ENCODE measurements at regions not wholly inside any gene's neighbourhood (a gene's known extent, or its start where the extent isn't known, plus 50 kb on each side); places are given as distances from the start of the nearest gene placed in this dataset.
A peak's percentile ranks its signal among the peaks of the same experiment; 100 is the strongest.

DNA sequence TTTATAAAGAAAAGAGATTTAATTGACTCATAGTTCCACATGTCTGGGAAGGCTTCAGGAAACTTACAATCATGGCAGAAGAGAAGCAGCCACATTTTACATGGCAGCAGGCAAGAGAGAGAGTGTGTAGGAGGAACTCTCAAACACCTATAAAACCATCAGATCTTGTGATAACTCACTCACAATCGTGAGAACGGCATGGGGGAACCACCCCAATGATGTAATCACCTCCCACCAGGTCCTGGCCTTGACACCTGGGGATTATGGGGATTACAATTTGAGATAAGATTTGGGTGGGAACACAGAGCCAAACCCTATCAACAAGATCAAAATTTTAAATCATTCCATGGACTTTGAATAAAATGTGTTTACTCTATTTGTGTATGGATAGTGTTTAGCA, 575.6 kb downstream of the ADCYAP1 start:
- Histone ChIP-seq H3K4me1 (no peaks in the 10 kb centered on the region), H3K4me3 (no peak overlapping the region), H3K36me3 (no peaks in the 10 kb centered on the region), H3K9me3 (no peaks in the 10 kb centered on the region), H3K27ac (no peak overlapping the region), H3K27me3 (no peaks in the 10 kb centered on the region)
- intact Hi-C loops (cut with DNase I; ENCODE audit: low total_unique reads), result no loop called here
- no peak for DNase-seq
- TF ChIP-seq POLR2A (IDR thresholded peaks at IDR 0.05), result no peak
- TF ChIP-seq, protein P1, sequence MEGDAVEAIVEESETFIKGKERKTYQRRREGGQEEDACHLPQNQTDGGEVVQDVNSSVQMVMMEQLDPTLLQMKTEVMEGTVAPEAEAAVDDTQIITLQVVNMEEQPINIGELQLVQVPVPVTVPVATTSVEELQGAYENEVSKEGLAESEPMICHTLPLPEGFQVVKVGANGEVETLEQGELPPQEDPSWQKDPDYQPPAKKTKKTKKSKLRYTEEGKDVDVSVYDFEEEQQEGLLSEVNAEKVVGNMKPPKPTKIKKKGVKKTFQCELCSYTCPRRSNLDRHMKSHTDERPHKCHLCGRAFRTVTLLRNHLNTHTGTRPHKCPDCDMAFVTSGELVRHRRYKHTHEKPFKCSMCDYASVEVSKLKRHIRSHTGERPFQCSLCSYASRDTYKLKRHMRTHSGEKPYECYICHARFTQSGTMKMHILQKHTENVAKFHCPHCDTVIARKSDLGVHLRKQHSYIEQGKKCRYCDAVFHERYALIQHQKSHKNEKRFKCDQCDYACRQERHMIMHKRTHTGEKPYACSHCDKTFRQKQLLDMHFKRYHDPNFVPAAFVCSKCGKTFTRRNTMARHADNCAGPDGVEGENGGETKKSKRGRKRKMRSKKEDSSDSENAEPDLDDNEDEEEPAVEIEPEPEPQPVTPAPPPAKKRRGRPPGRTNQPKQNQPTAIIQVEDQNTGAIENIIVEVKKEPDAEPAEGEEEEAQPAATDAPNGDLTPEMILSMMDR (IDR thresholded peaks at IDR 0.05), result no peak
- TF ChIP-seq EP300 (IDR thresholded peaks at IDR 0.05), result no peak
- TF ChIP-seq POLR2AphosphoS5 (IDR thresholded peaks at IDR 0.05), result no peak
- WGBS, 5 donors, result 19 to 56% (median 28%) methylated on average over 2 of the region's 2 CpGs

DNA sequence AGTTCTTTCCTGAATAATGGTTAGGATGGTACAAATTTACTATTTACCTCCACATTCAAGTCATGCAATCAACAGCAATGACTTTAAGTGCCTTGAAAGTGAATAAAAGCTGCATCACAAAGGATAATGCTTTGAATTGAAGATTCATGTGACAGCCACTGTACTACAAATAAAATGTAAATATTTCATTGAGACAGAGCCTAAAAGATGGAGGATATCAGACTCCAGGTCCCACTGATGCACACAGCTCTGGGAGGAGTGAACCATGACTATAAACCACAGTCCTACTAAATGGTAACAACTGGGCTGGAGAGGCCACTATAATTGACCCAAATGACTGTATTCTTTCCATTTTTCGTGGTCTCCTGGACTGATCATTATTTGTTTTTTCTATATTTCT, 576.9 kb downstream of the ADCYAP1 start:
- WGBS, 5 donors, result 43 to 61% (median 55%) methylated on average over 1 of the region's 1 CpG
- Histone ChIP-seq H3K4me1 (no peaks in the 10 kb centered on the region), H3K27me3 (no peaks in the 10 kb centered on the region)

DNA sequence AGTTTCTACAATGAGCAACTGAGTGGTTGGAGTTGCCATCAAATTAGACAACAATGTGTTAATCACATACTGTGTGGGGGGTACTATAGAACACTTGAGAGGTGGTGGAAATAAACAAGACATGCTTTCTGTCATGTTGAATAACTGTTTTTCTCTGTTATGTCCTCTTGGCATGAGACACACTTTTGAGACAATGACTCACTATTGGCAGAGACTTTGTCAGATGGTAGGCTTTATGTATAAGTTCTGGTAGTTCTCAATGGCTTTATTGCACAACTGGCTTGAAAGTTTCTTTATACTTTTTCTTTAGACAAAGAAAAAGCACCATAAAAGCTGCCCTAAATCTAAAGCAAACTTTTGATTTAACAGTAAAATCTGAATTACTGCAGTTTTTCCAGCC, 578.7 kb downstream of the ADCYAP1 start:
- DNase-seq, result peak in 1 of 2 donors; percentile 17
- Histone ChIP-seq H3K4me1 (no peaks in the 10 kb centered on the region), H3K9me3 (peaks cover 0 to 3% (median 0%) of the 10 kb centered on the region in 4 donors), H3K36me3 (no peaks in the 10 kb centered on the region), H3K27me3 (no peaks in the 10 kb centered on the region), H3K27ac (no peak overlapping the region), H3K4me3 (no peak overlapping the region)
- intact Hi-C loops (cut with DNase I; ENCODE audit: low total_unique reads), result no loop called here
- TF ChIP-seq POLR2AphosphoS5 (IDR thresholded peaks at IDR 0.05), result no peak
- TF ChIP-seq, protein P1 (IDR thresholded peaks at IDR 0.05), result no peak
- TF ChIP-seq POLR2A (IDR thresholded peaks at IDR 0.05), result no peak
- no peak for TF ChIP-seq EP300 (IDR thresholded peaks at IDR 0.05)

More for the DNA sequence above, 576.9 kb downstream of the ADCYAP1 start:
- no peak overlapping the region for H3K4me3 ChIP-seq
- TF ChIP-seq EP300 (IDR thresholded peaks at IDR 0.05) (no peak), POLR2AphosphoS5 (IDR thresholded peaks at IDR 0.05) (no peak), POLR2A (IDR thresholded peaks at IDR 0.05) (no peak)
- TF ChIP-seq, protein P1 (IDR thresholded peaks at IDR 0.05), result no peak
- no peak for DNase-seq
- H3K9me3 ChIP-seq, result no peaks in the 10 kb centered on the region
- no peak overlapping the region for H3K27ac ChIP-seq
- H3K36me3 ChIP-seq, result no peaks in the 10 kb centered on the region
- intact Hi-C loops (cut with DNase I; ENCODE audit: low total_unique reads), result no loop called here

DNA sequence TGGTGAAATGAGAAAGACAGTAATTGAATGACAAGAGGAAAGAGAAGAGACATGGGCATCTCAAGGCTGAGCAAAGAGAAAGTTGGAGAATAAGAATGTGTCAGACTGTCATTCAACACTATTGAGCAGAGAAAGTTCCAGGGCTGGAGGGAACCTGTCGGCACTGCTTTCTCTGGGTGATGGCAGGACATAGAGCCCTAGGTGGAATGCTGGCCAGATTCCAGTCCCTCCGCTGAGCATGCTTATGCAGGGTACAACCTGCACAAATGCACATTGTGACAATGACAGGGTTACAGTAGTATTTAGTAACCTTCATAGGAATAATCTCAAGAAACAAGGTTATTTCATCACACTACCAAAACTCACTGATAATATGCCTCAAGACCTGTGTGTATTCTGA, 582.8 kb downstream of the ADCYAP1 start:
- no peak for DNase-seq
- Histone ChIP-seq H3K4me3 (no peak overlapping the region), H3K27me3 (no peaks in the 10 kb centered on the region), H3K27ac (no peak overlapping the region), H3K4me1 (no peaks in the 10 kb centered on the region), H3K36me3 (no peaks in the 10 kb centered on the region), H3K9me3 (peaks cover 0 to 10% (median 0%) of the 10 kb centered on the region in 4 donors)
- TF ChIP-seq POLR2AphosphoS5 (IDR thresholded peaks at IDR 0.05) (no peak), EP300 (IDR thresholded peaks at IDR 0.05) (no peak), POLR2A (IDR thresholded peaks at IDR 0.05) (no peak)
- TF ChIP-seq, protein P1 (IDR thresholded peaks at IDR 0.05), result no peak
- intact Hi-C loops (cut with DNase I; ENCODE audit: low total_unique reads), result no loop called here
- WGBS, 5 donors, result 83 to 94% (median 87%) methylated on average over 2 of the region's 2 CpGs

Data from stomach (tissue), 8 donors.